ENCODE measurements at regions not wholly inside any gene's neighbourhood (a gene's known extent, or its start where the extent isn't known, plus 50 kb on each side); places are given as distances from the start of the nearest gene placed in this dataset.
A peak's percentile ranks its signal among the peaks of the same experiment; 100 is the strongest.

- TF ChIP-seq ZBTB33 (IDR thresholded peaks at IDR 0.05; ENCODE audit: extremely low read depth, insufficient replicate concordance, low read length) (no peak), ZFX (IDR thresholded peaks at IDR 0.05) (peak; percentile 47; the same call in 1 of the 2 replicates)
These were observed 68.8 kb upstream of the WDR26 start (continued) for GRCh38 chr1:224503161-224504118.

- Histone ChIP-seq H3K9me2 (ENCODE audit: insufficient read depth) (no peaks in the 10 kb centered on the region), H3K4me2 (ENCODE audit: low read length) (peak overlapping the region; percentile 75), H4K20me1 (ENCODE audit: insufficient read depth) (no peaks in the 10 kb centered on the region), H3K36me3 (ENCODE audit: control insufficient read depth in 1 of 2, insufficient read depth in 2 of 2, low read length in 2 of 2) (no peaks in the 10 kb centered on the region), H3K9me3 (ENCODE audit: control insufficient read depth in 1 of 2, insufficient read depth in 1 of 2, low read depth in 1 of 2, low read length in 2 of 2) (no peaks in the 10 kb centered on the region), H3K27ac (ENCODE audit: low read depth, low read length) (no peak overlapping the region), H2AFZ (ENCODE audit: low read depth, low read length, poor library complexity, severe bottlenecking) (peak overlapping the region; percentile 73), H3K27me3 (ENCODE audit: insufficient read depth, low read length) (no peaks in the 10 kb centered on the region), H3K9ac (ENCODE audit: low read length) (peak overlapping the region; percentile 7; the same call in 1 of the 2 replicates), H3K79me2 (ENCODE audit: insufficient read depth, low read length) (no peaks in the 10 kb centered on the region), H3K4me1 (ENCODE audit: control insufficient read depth in 1 of 2, insufficient read depth in 2 of 2, low read length in 2 of 2) (peaks cover 15 to 27% of the 10 kb centered on the region in 2 experiments), H3K4me3 (replicated peaks in 1 of 2; ENCODE audit: low read depth in 1 of 2, low read length in 2 of 2) (no peak overlapping the region)
- ATAC-seq = no peak
- ChIA-PET RAD21 (ENCODE audit: low non-redundant PET in 1 of 2, low total read pairs in 2 of 2, uncharacterized antibody in 2 of 2, unreplicated experiment in 2 of 2) (interaction anchor here in 1 of 2 experiments (0.6 kb wide), 1 partner anchor 12 kb away, joined by 4 read pairs; no protein-coding TSS in a partner anchor), CTCF (no interaction called here), POLR2A (interaction anchor here (0.6 kb wide), 1 partner anchor 377 kb away, joined by 4 read pairs; no protein-coding TSS in a partner anchor)
- no TSS peak for BruUV-seq (replicated peaks)
- DNase-seq (ENCODE audit: low read depth, low spot score) = no peak
- no peak for TF ChIP-seq TCF7L2 (IDR thresholded peaks at IDR 0.05; ENCODE audit: borderline replicate concordance, extremely low read depth, insufficient read depth, insufficient read length)
- TF ChIP-seq ZBTB33 (IDR thresholded peaks at IDR 0.05; ENCODE audit: extremely low read depth, insufficient replicate concordance, low read length) = no peak
- no peak for TF ChIP-seq REST (IDR thresholded peaks at IDR 0.05; ENCODE audit: low read depth)
- TF ChIP-seq MAX (IDR thresholded peaks at IDR 0.05) = no peak
- intact Hi-C loops (cut with micrococcal nuclease) = no loop called here
These were observed 69.9 kb upstream of the WDR26 start for GRCh38 chr1:224504297-224505041.
